ENCODE measurements at regions not wholly inside any gene's neighbourhood (a gene's known extent, or its start where the extent isn't known, plus 50 kb on each side); places are given as distances from the start of the nearest gene placed in this dataset.

GRCh38 chr5:106489004-106489403 lies 1181.7 kb downstream of the EFNA5 start:
- no peak for TF ChIP-seq SIN3A (IDR thresholded peaks at IDR 0.05; ENCODE audit: borderline replicate concordance, insufficient read depth, low read length)
- no peak for TF ChIP-seq TAF1 (IDR thresholded peaks at IDR 0.05; ENCODE audit: borderline replicate concordance, insufficient read depth, low read length)
- no peak for TF ChIP-seq FOXP2 (optimal IDR thresholded peaks at IDR 0.05; ENCODE audit: borderline replicate concordance, extremely low read depth, extremely low read length, insufficient read depth)
- no peak for TF ChIP-seq REST (IDR thresholded peaks at IDR 0.05; ENCODE audit: insufficient read depth in 1 of 2, low read depth in 2 of 2, low read length in 2 of 2)
- TF ChIP-seq POLR2AphosphoS5 (IDR thresholded peaks at IDR 0.05; ENCODE audit: low read depth, low read length): no peak

GRCh38 chr5:106488407-106488806 lies 1182.3 kb downstream of the EFNA5 start:
- TF ChIP-seq FOXP2 (optimal IDR thresholded peaks at IDR 0.05; ENCODE audit: borderline replicate concordance, extremely low read depth, extremely low read length, insufficient read depth) (no peak), TAF1 (IDR thresholded peaks at IDR 0.05; ENCODE audit: borderline replicate concordance, insufficient read depth, low read length) (no peak), REST (IDR thresholded peaks at IDR 0.05; ENCODE audit: insufficient read depth in 1 of 2, low read depth in 2 of 2, low read length in 2 of 2) (no peak), SIN3A (IDR thresholded peaks at IDR 0.05; ENCODE audit: borderline replicate concordance, insufficient read depth, low read length) (no peak), POLR2AphosphoS5 (IDR thresholded peaks at IDR 0.05; ENCODE audit: low read depth, low read length) (no peak)

GRCh38 chr5:106481374-106481773 lies 1189.4 kb downstream of the EFNA5 start:
- TF ChIP-seq REST (IDR thresholded peaks at IDR 0.05; ENCODE audit: insufficient read depth in 1 of 2, low read depth in 2 of 2, low read length in 2 of 2): no peak
- no peak for TF ChIP-seq POLR2AphosphoS5 (IDR thresholded peaks at IDR 0.05; ENCODE audit: low read depth, low read length)
- TF ChIP-seq TAF1 (IDR thresholded peaks at IDR 0.05; ENCODE audit: borderline replicate concordance, insufficient read depth, low read length): no peak
- no peak for TF ChIP-seq SIN3A (IDR thresholded peaks at IDR 0.05; ENCODE audit: borderline replicate concordance, insufficient read depth, low read length)
- no peak for TF ChIP-seq FOXP2 (optimal IDR thresholded peaks at IDR 0.05; ENCODE audit: borderline replicate concordance, extremely low read depth, extremely low read length, insufficient read depth)

GRCh38 chr5:106476630-106477029 lies 1194.1 kb downstream of the EFNA5 start:
- no peak for TF ChIP-seq REST (IDR thresholded peaks at IDR 0.05; ENCODE audit: insufficient read depth in 1 of 2, low read depth in 2 of 2, low read length in 2 of 2)
- no peak for TF ChIP-seq TAF1 (IDR thresholded peaks at IDR 0.05; ENCODE audit: borderline replicate concordance, insufficient read depth, low read length)
- TF ChIP-seq SIN3A (IDR thresholded peaks at IDR 0.05; ENCODE audit: borderline replicate concordance, insufficient read depth, low read length): no peak
- TF ChIP-seq FOXP2 (optimal IDR thresholded peaks at IDR 0.05; ENCODE audit: borderline replicate concordance, extremely low read depth, extremely low read length, insufficient read depth): no peak
- TF ChIP-seq POLR2AphosphoS5 (IDR thresholded peaks at IDR 0.05; ENCODE audit: low read depth, low read length): no peak

- TF ChIP-seq TAF1 (IDR thresholded peaks at IDR 0.05; ENCODE audit: borderline replicate concordance, insufficient read depth, low read length) (no peak), FOXP2 (optimal IDR thresholded peaks at IDR 0.05; ENCODE audit: borderline replicate concordance, extremely low read depth, extremely low read length, insufficient read depth) (no peak), POLR2AphosphoS5 (IDR thresholded peaks at IDR 0.05; ENCODE audit: low read depth, low read length) (no peak), SIN3A (IDR thresholded peaks at IDR 0.05; ENCODE audit: borderline replicate concordance, insufficient read depth, low read length) (no peak), REST (IDR thresholded peaks at IDR 0.05; ENCODE audit: insufficient read depth in 1 of 2, low read depth in 2 of 2, low read length in 2 of 2) (no peak)
These were observed 1196.7 kb downstream of the EFNA5 start for GRCh38 chr5:106474066-106474465.

Data from PFSK-1 (cell line).